ENCODE measurements at regions not wholly inside any gene's neighbourhood (a gene's known extent, or its start where the extent isn't known, plus 50 kb on each side); places are given as distances from the start of the nearest gene placed in this dataset.

- no peak for TF ChIP-seq MAFK (IDR thresholded peaks at IDR 0.05; ENCODE audit: partially characterized antibody)
- TF ChIP-seq JUN (IDR thresholded peaks at IDR 0.05) = no peak
- TF ChIP-seq NR3C1 (IDR thresholded peaks at IDR 0.05) = no peak
- TF ChIP-seq, protein P1, sequence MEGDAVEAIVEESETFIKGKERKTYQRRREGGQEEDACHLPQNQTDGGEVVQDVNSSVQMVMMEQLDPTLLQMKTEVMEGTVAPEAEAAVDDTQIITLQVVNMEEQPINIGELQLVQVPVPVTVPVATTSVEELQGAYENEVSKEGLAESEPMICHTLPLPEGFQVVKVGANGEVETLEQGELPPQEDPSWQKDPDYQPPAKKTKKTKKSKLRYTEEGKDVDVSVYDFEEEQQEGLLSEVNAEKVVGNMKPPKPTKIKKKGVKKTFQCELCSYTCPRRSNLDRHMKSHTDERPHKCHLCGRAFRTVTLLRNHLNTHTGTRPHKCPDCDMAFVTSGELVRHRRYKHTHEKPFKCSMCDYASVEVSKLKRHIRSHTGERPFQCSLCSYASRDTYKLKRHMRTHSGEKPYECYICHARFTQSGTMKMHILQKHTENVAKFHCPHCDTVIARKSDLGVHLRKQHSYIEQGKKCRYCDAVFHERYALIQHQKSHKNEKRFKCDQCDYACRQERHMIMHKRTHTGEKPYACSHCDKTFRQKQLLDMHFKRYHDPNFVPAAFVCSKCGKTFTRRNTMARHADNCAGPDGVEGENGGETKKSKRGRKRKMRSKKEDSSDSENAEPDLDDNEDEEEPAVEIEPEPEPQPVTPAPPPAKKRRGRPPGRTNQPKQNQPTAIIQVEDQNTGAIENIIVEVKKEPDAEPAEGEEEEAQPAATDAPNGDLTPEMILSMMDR (IDR thresholded peaks at IDR 0.05) = no peak
- TF ChIP-seq POLR2A (IDR thresholded peaks at IDR 0.05; ENCODE audit: low read length) = no peak
Observed at GRCh38 chr5:135642488-135642870, 63.7 kb upstream of the CXCL14 start.

All from A549 (cell line).